AG04450 (cell line): ENCODE measurements at regions not wholly inside any gene's neighbourhood (a gene's known extent, or its start where the extent isn't known, plus 50 kb on each side); places are given as distances from the start of the nearest gene placed in this dataset.

ENCODE experiments used
- CTCF ChIA-PET: fragments of 300-600, 350-600 bp; formaldehyde crosslinking; extraction: SDS; loops from one replicate; lab custom pipeline; 2022; ENCODE audit warnings: antibody characterized with exemption, inconsistent platforms; lab: Charles Lee
- POLR2A ChIA-PET: fragments of 350-600 bp; formaldehyde crosslinking; extraction: SDS; loops from one replicate; lab custom pipeline; 2021; ENCODE audit warnings: antibody characterized with exemption, inconsistent platforms; lab: Yijun Ruan, JAX
- DNase-seq: peaks from one replicate; pipeline ENCODE4 v3.0.0-alpha.2; 2011; ENCODE audit warnings: low read depth, low spot score
- H3K27ac ChIP-seq: one replicate; pipeline ENCODE4 v1.5.1; 2012; ENCODE audit warnings: low read depth, low read length, control low read depth
- H3K27me3 ChIP-seq: one replicate; pipeline ENCODE4 v1.6.0; 2012; ENCODE audit warnings: low read length; ENCODE audit not compliant: control insufficient read depth, insufficient read depth
- H3K4me3 ChIP-seq: 2 replicates; pipeline ENCODE4 v1.5.1; 2011; ENCODE audit warnings: mild to moderate bottlenecking, low read depth, low read length, control low read depth
- H3K9me3 ChIP-seq: 2 replicates; pipeline ENCODE4 v1.5.1; 2012; ENCODE audit warnings: low read length; ENCODE audit not compliant: control insufficient read depth, insufficient read depth
- CTCF ChIP-seq: IDR thresholded peaks from 2 replicates; pipeline ENCODE4 v1.5.1; 2011; ENCODE audit warnings: low read depth, low read length, control low read depth, inconsistent platforms

DNA sequence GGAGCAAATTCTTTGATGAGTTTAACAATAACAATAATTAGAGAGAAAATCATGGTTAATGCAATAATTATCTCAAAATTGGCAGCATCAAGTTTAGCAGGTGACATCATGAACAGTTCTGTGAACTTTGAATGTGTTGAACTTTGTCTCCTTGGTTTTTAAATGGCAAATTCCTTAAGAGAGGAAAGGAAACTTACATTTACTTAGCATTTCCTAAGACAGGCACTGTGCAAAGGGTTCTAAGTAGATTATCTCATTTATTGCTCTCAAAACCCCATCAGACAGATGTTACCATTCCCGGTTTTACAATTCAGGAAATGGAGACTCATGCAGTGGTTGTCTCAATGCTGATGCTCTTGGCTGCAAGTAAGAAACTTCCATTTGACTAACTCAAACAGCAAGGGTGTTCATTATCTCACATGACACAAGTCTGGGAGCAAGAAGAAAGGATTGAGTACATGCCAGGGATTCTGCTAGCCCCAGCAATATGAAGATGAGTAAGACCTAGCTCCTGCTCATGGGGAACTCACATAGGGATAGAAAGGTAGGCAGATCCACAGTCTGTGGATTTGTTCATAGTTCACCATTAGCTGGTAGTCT, 81.3 kb upstream of the ITGA6 start:
- TF ChIP-seq CTCF, result no peak
- Histone ChIP-seq H3K4me3 (no peak overlapping the region), H3K27ac (no peak overlapping the region), H3K27me3 (no peaks in the 10 kb centered on the region), H3K9me3 (peaks cover 10% of the 10 kb centered on the region; the same call in 1 of the 2 replicates)
- DNase-seq, result no peak
- CTCF ChIA-PET, result no interaction called here
- POLR2A ChIA-PET, result no interaction called here

- Histone ChIP-seq H3K27ac (no peak overlapping the region), H3K4me3 (no peak overlapping the region), H3K27me3 (no peaks in the 10 kb centered on the region), H3K9me3 (peaks cover 8% of the 10 kb centered on the region; the same call in 1 of the 2 replicates)
- TF ChIP-seq CTCF, result no peak
- DNase-seq, result no peak
- CTCF ChIA-PET, result no interaction called here
- POLR2A ChIA-PET, result no interaction called here
Observed at GRCh38 chr2:172348555-172349288, 78.7 kb upstream of the ITGA6 start.

DNA sequence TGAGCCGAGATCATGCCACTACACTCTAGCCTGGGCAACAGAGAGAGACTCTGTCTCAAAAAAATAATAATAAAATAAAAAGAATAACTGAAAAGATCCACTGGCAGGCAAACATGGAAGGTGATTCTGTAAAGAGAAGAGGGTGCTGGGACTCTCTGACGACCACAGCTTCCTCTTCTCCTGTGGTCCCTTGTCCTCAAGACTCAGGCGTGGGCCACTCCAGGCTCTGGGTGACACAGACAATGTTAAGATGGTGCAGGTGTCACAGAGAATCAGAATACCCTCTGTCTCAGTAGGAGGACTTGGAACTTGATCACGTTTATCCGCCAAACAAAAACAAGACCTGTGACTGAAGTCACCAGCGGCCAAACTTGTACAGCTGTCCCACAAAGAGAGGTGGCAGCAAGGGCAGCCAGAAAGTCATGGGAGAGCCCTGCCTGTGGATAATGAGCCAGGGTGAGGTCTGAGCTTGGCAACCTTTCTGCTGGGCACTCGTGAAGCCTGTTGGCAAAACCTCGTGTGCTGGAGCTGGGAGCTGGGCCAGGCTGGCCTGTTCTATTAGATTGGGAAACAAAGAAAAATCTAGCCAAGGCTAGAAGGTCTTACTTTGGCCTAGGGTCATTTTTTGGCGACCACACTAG, 76.4 kb upstream of the ITGA6 start:
- TF ChIP-seq CTCF, result no peak
- no peak overlapping the region for H3K4me3 ChIP-seq
- ChIA-PET POLR2A (no interaction called here), CTCF (no interaction called here)
- H3K27me3 ChIP-seq, result no peaks in the 10 kb centered on the region
- DNase-seq, result no peak
- peaks cover 3% of the 10 kb centered on the region; the same call in 1 of the 2 replicates for H3K9me3 ChIP-seq
- no peak overlapping the region for H3K27ac ChIP-seq

GRCh38 chr2:172351586-172351985, 75.8 kb upstream of the ITGA6 start:
- Histone ChIP-seq H3K4me3 (no peak overlapping the region), H3K9me3 (peaks cover 3% of the 10 kb centered on the region; the same call in 1 of the 2 replicates), H3K27ac (no peak overlapping the region), H3K27me3 (no peaks in the 10 kb centered on the region)
- ChIA-PET POLR2A (no interaction called here), CTCF (no interaction called here)
- TF ChIP-seq CTCF, result no peak
- DNase-seq, result no peak

DNA sequence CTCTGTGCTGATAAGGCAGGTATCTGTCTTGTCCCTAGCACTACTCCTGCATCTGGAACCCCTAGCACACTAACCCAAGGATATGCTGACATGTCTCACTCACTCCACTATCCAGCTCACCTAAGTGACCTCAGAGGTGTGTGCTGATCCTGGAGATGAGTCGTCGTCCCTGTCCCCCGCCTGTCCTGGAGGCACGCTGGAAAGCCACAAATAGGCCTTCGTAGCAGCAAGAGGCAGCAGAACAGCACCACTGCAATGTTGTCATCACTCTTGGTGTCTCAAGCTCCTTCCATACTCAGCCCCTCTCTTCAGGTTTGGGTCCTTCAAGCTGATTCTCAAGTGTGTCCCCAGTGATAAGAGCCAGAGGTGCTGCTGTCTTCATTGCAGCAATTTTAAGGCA, 73.0 kb upstream of the ITGA6 start:
- H3K27ac ChIP-seq, result no peak overlapping the region
- no peak overlapping the region for H3K4me3 ChIP-seq
- no peak for TF ChIP-seq CTCF
- CTCF ChIA-PET, result no interaction called here
- H3K9me3 ChIP-seq, result no peaks in the 10 kb centered on the region
- POLR2A ChIA-PET, result no interaction called here
- no peaks in the 10 kb centered on the region for H3K27me3 ChIP-seq
- DNase-seq, result no peak
